ENCODE measurements at regions not wholly inside any gene's neighbourhood (a gene's known extent, or its start where the extent isn't known, plus 50 kb on each side); places are given as distances from the start of the nearest gene placed in this dataset.
A peak's percentile ranks its signal among the peaks of the same experiment; 100 is the strongest.

DNA sequence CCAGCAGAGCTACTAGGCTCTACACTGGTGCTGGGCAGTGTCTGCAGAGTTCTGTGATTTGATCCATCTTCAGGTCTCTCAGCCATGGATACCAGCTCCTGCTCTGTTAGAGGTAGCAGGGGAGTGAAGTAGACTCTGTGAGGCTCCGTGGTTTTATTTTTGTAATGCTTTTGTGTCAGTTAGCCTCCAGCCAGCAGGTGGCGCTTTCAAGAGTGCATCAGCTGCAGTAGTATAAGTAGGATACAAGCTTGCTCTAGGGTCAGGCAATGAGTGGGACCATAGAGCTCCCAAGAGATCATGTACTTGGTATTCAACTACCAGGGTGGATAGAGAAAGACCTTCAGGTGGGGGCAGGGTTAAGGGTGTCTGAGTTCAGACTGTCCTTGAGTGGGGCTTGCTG lies 362.5 kb upstream of the TRAM1L1 start:
- no peak for DNase-seq

DNA sequence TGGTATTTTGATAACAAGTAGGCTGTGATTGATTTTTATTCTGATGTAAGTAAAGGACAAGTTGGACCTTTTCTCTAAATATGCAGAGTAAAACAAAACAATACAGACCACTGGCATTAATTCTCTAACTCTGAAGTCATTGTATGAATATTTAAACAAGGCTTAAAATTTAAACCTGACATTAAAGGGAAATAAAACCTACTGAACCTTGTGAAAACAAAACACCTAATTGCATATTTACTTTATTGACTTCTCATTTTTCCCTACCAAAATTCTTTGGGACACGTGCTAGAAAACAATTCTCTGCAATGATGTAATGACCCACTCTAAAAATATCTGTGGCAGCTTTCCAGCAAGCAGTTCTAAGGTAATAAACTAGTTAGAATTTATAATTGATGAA lies 369.7 kb upstream of the TRAM1L1 start:
- DNase-seq = no peak

- no peak for DNase-seq
Observed at GRCh38 chr4:117466388-117466787, 381.0 kb upstream of the TRAM1L1 start.

DNA sequence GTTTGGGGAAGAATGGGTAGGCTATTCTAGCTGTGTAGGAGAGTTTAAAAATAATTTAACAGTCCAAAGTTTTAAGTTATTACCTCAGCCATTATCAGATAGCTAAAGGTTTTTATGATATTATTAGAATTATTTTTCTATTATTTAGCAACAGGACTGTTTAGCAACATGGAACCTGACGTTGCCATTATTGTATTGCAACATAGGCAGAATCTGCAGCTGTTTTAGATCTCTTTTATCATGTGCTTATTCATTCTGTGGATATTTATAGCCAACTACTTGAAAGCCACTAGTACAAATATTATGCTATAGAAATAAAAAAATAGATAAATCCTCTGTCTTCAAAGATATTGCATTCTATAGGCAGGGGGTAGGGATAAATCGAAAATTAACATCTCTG lies 382.0 kb upstream of the TRAM1L1 start:
- DNase-seq = no peak

DNA sequence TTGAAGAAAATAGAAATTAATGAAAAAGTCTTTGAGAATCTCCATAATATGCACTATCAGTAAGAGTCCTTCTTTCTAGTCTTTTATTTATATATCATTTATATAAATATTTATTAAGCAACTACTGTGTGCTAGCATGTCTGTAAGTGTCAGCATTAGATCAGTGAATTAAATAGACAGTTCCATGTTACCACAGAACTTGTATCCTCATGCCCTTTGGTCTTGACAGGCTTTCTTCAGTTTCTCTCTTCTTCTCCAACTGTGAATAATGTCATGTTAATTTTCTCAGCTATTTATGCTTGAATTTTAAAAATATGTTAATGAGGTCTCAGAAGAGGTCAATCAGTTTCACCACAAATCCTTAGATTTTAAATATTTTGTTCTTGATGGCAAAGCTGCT lies 389.6 kb upstream of the TRAM1L1 start:
- no peak for DNase-seq

GRCh38 chr4:117477925-117478324 lies 392.5 kb upstream of the TRAM1L1 start:
- DNase-seq = no peak

DNA sequence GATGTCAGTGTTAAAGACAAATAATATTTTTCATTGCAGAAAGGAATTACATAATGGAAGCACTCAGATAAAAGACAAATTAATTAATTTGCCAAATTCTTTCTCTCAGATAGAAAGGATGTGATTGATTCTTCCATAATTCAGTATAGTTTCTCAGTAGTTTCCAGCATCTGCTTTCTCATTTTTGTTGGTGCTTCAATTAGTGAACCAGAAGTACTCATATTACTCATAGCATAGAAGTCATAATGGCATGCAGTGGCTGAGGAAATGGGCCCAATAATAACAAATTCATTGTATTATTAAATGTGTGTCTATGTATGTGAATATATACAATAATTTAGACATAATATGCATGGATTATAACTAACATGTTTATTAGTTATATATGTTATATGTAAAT lies 393.3 kb upstream of the TRAM1L1 start:
- no peak for DNase-seq

GRCh38 chr4:117479673-117480072 lies 394.3 kb upstream of the TRAM1L1 start:
- no peak for DNase-seq

- peak; percentile 2 for DNase-seq
Observed at GRCh38 chr4:117481742-117482141, 396.4 kb upstream of the TRAM1L1 start.

DNA sequence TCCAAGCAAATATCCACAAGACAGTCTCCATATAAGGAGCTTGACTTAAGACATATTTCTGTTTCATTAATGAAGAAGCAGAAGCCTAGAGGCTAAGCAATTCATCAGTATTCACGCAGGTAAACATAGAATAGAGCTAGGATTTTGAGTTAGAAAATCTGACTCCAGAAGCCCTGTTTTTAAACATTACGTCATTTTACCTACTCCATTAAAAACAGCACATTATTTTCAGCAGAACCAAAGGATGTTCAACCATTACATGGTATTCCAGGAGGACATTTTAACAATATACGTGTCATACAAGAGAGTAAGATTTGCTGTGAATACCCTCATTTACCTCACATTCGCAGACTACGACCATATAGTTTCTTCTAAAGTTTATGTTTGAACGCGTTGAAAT lies 403.3 kb upstream of the TRAM1L1 start:
- DNase-seq = no peak

DNA sequence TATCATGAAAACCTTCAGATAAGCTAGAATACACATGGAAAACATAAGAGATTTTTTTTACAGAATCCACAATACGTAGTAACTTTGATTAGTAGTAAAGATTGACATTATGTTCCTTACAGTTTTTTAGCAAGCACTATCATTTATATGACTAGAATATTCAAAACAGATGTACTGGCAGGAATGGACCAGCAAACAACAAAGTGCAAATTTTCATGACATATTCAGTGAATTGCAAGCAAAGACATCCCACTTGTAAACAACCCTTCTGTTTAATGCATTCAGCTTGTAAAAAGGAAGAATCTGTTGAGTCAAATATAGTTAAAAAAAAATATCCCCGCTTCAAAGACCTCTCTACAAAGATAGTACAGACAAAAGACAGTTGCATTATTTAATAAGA lies 403.7 kb upstream of the TRAM1L1 start:
- DNase-seq = no peak

- DNase-seq = no peak
Observed at GRCh38 chr4:117491516-117491915, 406.1 kb upstream of the TRAM1L1 start.

DNA sequence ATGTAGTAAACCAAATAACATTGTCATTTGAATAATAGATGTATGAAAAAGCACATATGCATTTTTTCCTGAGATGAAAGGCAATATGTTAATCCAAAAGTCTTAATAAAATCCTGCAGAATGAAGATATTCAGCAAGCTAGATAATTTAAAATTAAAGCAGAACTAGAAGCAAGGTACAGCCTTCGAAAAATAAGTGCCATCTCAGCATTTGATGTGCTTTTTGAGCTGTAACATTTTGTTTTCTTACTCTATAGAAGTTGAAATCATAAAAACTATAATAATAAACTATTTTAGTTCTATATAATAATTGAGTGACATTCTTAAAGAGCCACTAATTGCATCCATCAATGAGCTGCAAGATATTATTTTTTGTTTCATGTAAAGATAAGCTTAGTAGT lies 410.4 kb upstream of the TRAM1L1 start:
- DNase-seq = no peak

GRCh38 chr4:117512414-117512813 lies 427.0 kb upstream of the TRAM1L1 start:
- no peak for DNase-seq

GRCh38 chr4:117514391-117515175 lies 429.2 kb upstream of the TRAM1L1 start:
- DNase-seq = no peak

GRCh38 chr4:117515921-117516320 lies 430.5 kb upstream of the TRAM1L1 start:
- DNase-seq = no peak

- no peak for DNase-seq
Observed at GRCh38 chr4:117527601-117528000, 442.2 kb upstream of the TRAM1L1 start.

GRCh38 chr4:117529401-117529800 lies 444.0 kb upstream of the TRAM1L1 start:
- DNase-seq = no peak

DNA sequence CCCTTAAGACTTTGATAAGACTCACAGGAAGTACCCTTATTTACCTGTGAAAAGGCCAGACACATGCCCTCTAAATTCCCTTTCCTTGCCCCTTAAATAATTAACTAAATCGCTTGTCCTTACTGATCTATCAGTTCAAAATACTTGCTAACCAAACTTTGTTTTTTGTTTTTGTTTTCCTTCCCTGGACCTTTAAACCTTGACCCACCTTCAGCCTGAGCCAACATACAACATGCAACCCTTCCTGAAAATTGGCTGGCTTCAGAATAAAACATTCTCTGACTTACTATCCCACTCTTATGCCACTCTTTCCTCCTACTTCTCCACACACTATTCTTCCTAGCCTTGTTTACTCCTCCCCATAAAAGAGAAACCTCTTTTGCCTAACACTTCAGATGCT lies 448.1 kb upstream of the TRAM1L1 start:
- no peak for DNase-seq

GRCh38 chr4:117545039-117545438 lies 459.7 kb upstream of the TRAM1L1 start:
- DNase-seq = no peak

GRCh38 chr4:117549524-117549923 lies 464.1 kb upstream of the TRAM1L1 start:
- no peak for DNase-seq

DNA sequence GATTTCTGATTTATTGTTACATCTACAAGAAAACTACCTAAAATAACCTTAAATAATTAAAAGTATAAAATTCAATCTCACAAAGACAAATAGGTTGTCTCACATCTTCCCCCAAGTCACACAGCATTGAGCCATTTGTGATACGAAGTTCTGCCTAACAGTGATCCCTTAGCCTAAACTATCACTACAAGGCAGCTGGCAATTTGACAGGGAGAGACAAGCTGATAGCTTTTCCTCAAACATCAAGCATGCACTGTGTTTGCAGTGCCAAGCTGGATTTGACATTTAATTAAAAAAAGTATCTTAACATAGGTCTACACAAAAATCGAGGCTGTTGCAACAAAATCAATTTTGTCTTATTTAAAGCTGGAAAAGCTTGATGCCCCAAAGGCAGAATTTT lies 464.7 kb upstream of the TRAM1L1 start:
- no peak for DNase-seq

- DNase-seq = no peak
Observed at GRCh38 chr4:117560329-117560728, 474.0 kb upstream of the NDST3 start.

DNA sequence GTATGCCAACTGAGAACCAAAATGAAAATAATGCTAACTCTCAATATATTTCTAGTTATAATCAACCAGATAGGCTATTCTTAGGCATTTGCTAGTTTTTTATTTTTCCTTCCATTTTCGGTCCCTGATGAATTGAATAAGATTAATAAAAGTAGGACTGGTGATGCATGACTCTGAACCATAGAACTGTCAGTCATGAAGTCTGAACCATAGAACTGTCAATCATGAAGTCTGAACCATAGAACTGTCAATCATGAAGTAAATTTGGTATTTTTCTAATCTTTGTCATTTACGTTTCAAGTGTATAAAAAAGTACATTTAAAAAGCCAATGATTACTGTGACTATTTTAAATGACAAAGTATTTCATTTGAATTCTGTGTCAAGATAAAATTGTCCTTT lies 460.2 kb upstream of the NDST3 start:
- no peak for DNase-seq

- DNase-seq = no peak
Observed at GRCh38 chr4:117575850-117576249, 458.4 kb upstream of the NDST3 start.

Measured in HCEC 1CT (cell line).